Activated CD4-positive, CD25-positive, alpha-beta regulatory T cell treated with anti-CD3 and anti-CD28 coated beads, Interleukin-2, amount 50 U/mL, for 24 hours (primary cell): ENCODE measurements at regions not wholly inside any gene's neighbourhood (a gene's known extent, or its start where the extent isn't known, plus 50 kb on each side); places are given as distances from the start of the nearest gene placed in this dataset.
"Not testable (repeated sequence)": the region's sequence is repeated elsewhere in the genome, so short reads cannot be mapped to it uniquely, and the experiment has no call there.

Experiments used
- ATAC-seq, 2 donors: fragments of 150-1000 bp; cut with Tn5 transposase; one replicate each; pipeline ENCODE4 v1.10.0; 2021; ENCODE audit warnings: mild to moderate bottlenecking in 1 of 2, moderate library complexity in 1 of 2

- ATAC-seq, result no peak
These were observed 78.0 kb downstream of the SOWAHC start for GRCh38 chr2:109692013-109692743.

- ATAC-seq, result not testable (repeated sequence)
These were observed 78.7 kb downstream of the SOWAHC start for GRCh38 chr2:109692831-109693230.

- peak; percentile 73 to 81 for ATAC-seq
These were observed 79.1 kb downstream of the SOWAHC start for GRCh38 chr2:109693292-109693691.

GRCh38 chr2:109694190-109694589, 80.0 kb downstream of the SOWAHC start:
- no peak for ATAC-seq

DNA sequence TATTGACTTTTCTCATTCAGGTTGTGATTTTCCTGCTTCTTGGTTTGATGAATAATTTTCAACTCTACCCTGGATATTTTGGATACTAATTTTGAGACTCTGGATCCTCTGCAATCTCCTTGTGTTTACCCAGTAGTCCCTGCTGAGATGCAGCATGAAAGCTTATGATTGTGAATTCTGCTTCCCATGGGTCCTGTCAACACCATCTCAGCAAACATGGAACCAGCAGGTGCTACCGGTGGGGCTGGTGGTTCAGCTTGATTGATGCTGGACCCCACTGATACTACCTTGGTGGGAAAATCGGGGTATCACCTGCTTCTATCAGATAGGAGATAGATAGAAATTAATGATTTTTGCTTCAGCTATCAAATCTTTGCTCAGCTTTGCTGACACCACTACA, 81.1 kb downstream of the SOWAHC start:
- ATAC-seq, result no peak

DNA sequence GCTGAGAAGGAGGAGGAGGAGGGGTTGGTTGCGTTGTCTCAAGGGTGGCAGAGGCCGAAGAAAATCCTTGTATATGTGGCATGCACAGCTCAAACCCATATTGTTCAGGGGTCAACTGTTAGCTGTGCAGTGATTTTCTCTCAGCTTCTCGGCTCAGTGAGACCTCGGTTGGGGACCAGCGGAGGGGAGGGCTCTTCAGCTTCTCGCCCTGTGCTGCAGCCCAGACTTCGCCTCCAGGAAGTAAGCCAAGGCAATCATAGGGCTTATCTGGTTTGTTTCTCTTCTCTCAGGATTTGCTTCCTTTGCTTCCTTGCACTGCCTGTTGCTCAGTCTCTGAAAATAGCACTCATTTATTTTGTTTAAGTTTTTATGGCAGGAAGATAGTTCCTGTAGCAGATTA, 85.5 kb downstream of the SOWAHC start:
- ATAC-seq, result no peak

- ATAC-seq, result no peak
These were observed 86.6 kb downstream of the SOWAHC start for GRCh38 chr2:109700680-109701274.

DNA sequence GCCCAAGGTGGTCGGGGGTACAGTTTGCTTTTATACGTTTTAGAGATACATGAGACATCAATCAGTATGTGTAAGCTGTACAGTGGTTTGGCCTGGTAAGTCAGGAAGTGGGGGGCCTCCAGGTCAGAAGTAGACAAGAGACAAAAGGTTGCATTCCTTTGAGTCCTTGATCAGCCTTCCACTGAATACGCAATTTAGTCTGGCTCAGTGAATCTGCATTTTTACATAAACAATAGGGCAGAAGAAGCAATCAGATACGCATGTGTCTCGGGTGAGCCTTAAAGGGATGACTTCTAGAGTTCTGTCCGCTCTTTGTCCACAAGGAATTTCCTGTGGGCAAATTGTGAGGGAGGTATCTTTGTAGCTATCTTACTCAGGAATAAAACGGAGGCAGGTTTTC, 87.2 kb downstream of the SOWAHC start:
- ATAC-seq, result no peak

- no peak for ATAC-seq
These were observed 88.3 kb downstream of the SOWAHC start for GRCh38 chr2:109702250-109702985.

DNA sequence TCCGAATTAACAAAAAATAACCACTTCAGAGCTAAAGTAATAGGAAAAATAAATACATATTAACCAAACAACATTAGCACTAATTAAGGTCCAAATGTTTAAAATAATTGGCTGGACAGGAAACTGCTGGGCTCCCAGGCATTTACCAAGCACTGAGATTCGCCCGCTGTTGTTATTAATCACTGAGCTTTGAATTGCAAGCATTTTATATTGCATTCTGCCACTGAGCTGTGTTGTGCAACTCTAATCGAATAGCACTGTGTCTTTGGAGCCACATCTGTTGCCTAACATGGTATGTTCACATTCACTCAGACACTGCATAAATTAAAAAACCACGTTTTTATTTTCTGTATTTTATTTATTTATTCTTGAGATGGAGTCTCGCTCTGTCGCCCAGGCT, 88.9 kb downstream of the SOWAHC start:
- no peak for ATAC-seq

- ATAC-seq, result no peak
These were observed 89.6 kb downstream of the SOWAHC start for GRCh38 chr2:109703798-109704197.

DNA sequence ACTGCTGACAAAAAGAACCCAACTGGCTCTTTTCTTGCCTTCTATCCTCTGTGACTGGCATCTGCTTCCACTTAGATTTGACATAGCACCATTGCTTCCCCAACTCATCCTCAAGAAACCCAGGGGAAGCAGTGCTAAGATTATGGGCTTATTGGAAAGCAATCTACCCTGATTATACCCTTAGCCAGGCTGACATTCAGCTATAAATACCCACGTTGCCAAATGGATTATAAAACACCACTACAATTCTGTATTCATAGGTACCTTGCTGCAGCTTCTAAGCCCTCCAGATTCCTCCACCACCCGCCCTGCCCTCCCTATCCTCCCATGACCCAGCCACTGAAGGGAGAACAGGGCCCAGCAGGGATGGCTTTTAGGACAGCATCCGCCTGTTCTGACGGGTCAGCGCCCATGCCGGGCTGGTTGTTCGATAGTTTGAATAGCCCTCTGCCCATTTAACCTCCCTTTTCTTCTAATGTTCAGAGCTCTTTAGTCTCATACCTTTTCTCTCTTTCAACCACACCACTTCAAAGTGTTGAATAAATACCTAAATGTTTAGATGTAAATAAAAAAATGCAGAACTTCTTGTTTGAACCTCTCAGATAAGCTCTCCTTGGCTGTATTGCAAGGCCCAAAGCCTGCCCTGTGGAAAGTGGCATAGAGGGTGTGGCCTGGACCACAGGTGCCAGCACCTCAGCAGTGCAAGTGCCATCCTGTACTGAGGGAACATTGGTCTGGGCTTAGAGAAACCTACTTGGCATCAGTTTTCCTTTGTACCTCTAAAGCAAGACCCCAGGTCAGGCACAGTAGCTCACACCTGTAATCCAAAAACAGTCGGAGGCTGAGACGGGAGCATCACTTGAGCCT, 86.6 kb upstream of the RGPD5 start:
- ATAC-seq, result no peak

GRCh38 chr2:109710505-109711229, 83.4 kb upstream of the RGPD5 start:
- ATAC-seq, result no peak

- no peak for ATAC-seq
These were observed 82.6 kb upstream of the RGPD5 start for GRCh38 chr2:109711230-109712122.

- ATAC-seq, result no peak
These were observed 82.0 kb upstream of the RGPD5 start for GRCh38 chr2:109712123-109712449.

GRCh38 chr2:109712746-109713145, 81.4 kb upstream of the RGPD5 start:
- no peak for ATAC-seq

GRCh38 chr2:109715313-109715805, 78.7 kb upstream of the RGPD5 start:
- ATAC-seq, result no peak

DNA sequence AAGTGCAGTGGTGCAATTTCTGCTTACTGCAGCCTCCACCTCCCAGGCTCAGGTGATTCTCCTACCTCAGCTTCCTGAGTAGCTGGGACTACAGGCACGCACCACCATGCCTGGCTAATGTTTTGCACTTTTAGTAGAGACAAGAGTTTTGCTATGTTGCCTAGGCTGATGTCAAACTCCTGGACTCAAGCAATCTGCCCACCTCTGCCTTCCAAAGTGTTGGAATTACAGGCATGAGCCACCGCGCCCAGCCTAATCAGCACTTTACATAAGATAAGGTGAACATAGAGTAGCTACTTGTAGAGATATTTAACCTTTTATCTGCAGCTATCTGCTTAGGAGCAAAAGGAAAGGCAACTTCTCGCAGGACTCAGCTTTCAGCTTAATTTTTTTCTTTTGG, 77.5 kb upstream of the RGPD5 start:
- ATAC-seq, result not testable (repeated sequence)

GRCh38 chr2:109718139-109718538, 76.0 kb upstream of the RGPD5 start:
- no peak for ATAC-seq

DNA sequence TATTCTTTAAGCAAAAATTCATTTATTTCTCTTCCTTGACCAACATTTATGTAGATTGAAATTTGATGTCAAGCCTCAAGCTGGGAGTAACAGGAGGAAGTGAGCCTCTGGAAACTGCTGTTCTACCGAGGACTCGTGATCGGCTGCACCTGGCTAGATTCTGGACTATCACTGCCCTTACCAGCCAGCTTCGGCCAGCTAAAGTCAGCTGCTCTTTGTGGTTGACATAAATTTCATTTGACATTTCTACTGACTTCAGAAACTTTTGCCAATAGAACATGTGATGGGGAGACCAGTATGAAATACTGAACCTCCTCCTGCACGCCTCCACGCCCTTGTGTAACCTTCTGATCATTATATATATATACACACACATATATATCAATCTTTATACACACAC, 74.2 kb upstream of the RGPD5 start:
- ATAC-seq, result no peak
